HepG2 (cell line): ENCODE measurements at regions not wholly inside any gene's neighbourhood (a gene's known extent, or its start where the extent isn't known, plus 50 kb on each side); places are given as distances from the start of the nearest gene placed in this dataset.

ENCODE experiments used
- ATAC-seq: fragments of 200-7000 bp; cut with Tn5 transposase; 3 replicates; pipeline ENCODE4 v1.9.1; 2020; ENCODE audit warnings: mild to moderate bottlenecking, moderate library complexity
- BruUV-seq: library from RNA; stranded (reverse); fragments of 400-500 nt; replicated peaks from 2 replicates; lab custom pipeline; 2021; lab: Mats Ljungman, UMichigan
- CTCF ChIA-PET: fragments of 300-600 bp; formaldehyde crosslinking; extraction: SDS; loops from one replicate; lab custom pipeline; 2021; ENCODE audit warnings: low total read pairs, inconsistent platforms, low intra/inter-chr PET ratio; lab: Yijun Ruan, JAX
- POLR2A ChIA-PET: fragments of 350-600 bp; sonication (Branson Sonifier 250); formaldehyde crosslinking; loops from one replicate; lab custom pipeline; 2020; ENCODE audit warnings: antibody characterized with exemption, inconsistent platforms; lab: Yijun Ruan, JAX
- DNase-seq: peaks from one replicate; pipeline ENCODE4 v3.0.0-alpha.2; 2015; ENCODE audit warnings: low spot score
- FAIRE-seq: peaks from 3 replicates; lab custom pipeline; 2011; peaks lifted over from hg19 to GRCh38; lab: Jason Lieb, UNC
- H2AFZ ChIP-seq: one replicate; pipeline ENCODE4 v1.6.1; 2011; ENCODE audit warnings: low read length, inconsistent platforms
- H3K27ac ChIP-seq: fragments of 300-600 bp; 3 replicates; pipeline ENCODE4 v1.8.0; 2011; ENCODE audit warnings: mixed run types, mild to moderate bottlenecking, mixed read lengths, low read length, inconsistent platforms; ENCODE audit not compliant: insufficient read depth; ENCODE audit errors: extremely low read length
- H3K27me3 ChIP-seq, 2 experiments: fragments of 200-600 bp in 1 of 2; 2 replicates in 1 of 2; 3 replicates in 1 of 2; pipeline versions ENCODE4 v1.6.0 to v1.8.0; 2011; ENCODE audit warnings: low read length in 2 of 2, mild to moderate bottlenecking in 2 of 2, moderate library complexity in 2 of 2, inconsistent platforms in 1 of 2; ENCODE audit not compliant: insufficient read depth in 2 of 2, control insufficient read depth in 1 of 2
- H3K36me3 ChIP-seq, 2 experiments: fragments of 200-600 bp in 1 of 2; replicated peaks in 1 of 2; 2 replicates in 1 of 2; 3 replicates in 1 of 2; pipeline versions ENCODE4 v1.5.1 to v1.8.0; 2011; ENCODE audit warnings: low read length in 2 of 2, inconsistent platforms in 1 of 2; ENCODE audit not compliant: insufficient read depth in 2 of 2, control insufficient read depth in 1 of 2
- H3K4me1 ChIP-seq: 2 replicates; pipeline ENCODE4 v1.5.1; 2012; ENCODE audit warnings: low read length, inconsistent platforms; ENCODE audit not compliant: insufficient read depth
- H3K4me2 ChIP-seq: 2 replicates; pipeline ENCODE4 v1.6.0; 2011; ENCODE audit warnings: low read depth, low read length, inconsistent platforms
- H3K4me3 ChIP-seq, 3 experiments: fragments of 200-600 bp in 1 of 3; sonication (generic), shearing (Covaris generic) in 1 of 3; replicated peaks in 1 of 3; 2 replicates each; pipeline ENCODE4 v1.5.1; 2011 to 2016; ENCODE audit warnings: low read length in 3 of 3, inconsistent platforms in 2 of 3, low read depth in 2 of 3, mild to moderate bottlenecking in 2 of 3, control low read depth in 1 of 3, mixed read lengths in 1 of 3; ENCODE audit not compliant: insufficient read depth in 1 of 3
- H3K79me2 ChIP-seq: one replicate; pipeline ENCODE4 v1.6.1; 2011; ENCODE audit warnings: low read length, inconsistent platforms; ENCODE audit not compliant: insufficient read depth
- H3K9ac ChIP-seq: 2 replicates; pipeline ENCODE4 v1.6.0; 2011; ENCODE audit warnings: mild to moderate bottlenecking, low read depth, low read length, inconsistent platforms; ENCODE audit not compliant: insufficient read depth
- H3K9me3 ChIP-seq: 2 replicates; pipeline ENCODE4 v1.5.1; 2012; ENCODE audit warnings: mild to moderate bottlenecking, low read length
- H4K20me1 ChIP-seq: 2 replicates; pipeline ENCODE4 v1.6.0; 2011; ENCODE audit warnings: inconsistent platforms, mild to moderate bottlenecking, low read length, moderate library complexity; ENCODE audit not compliant: insufficient read depth
- CREM ChIP-seq, 2 experiments: sonication (generic) in 1 of 2; formaldehyde crosslinking in 1 of 2; IDR thresholded peaks; 2 replicates each; pipeline versions ENCODE4 v1.4.0 to v1.6.1; 2016 to 2020; ENCODE audit warnings: antibody characterized with exemption in 1 of 2, mild to moderate bottlenecking in 1 of 2, missing genetic modification reagents in 1 of 2
- GPBP1L1 ChIP-seq: sonication (generic); formaldehyde crosslinking; IDR thresholded peaks from 2 replicates; pipeline ENCODE4 v1.5.0; 2020; ENCODE audit warnings: mild to moderate bottlenecking, missing genetic modification reagents
- HNRNPUL1 ChIP-seq: fragments of 200-400 bp; formaldehyde crosslinking; IDR thresholded peaks from 2 replicates; pipeline ENCODE4 v1.6.1; 2017; ENCODE audit warnings: low read depth, mild to moderate bottlenecking, low read length, moderate library complexity
- MAFF ChIP-seq: IDR thresholded peaks from 2 replicates; pipeline ENCODE4 v1.6.1; 2011; ENCODE audit warnings: low read depth, low read length, improper control_type of control experiment
- MNT ChIP-seq: fragments of 450-650 bp; IDR thresholded peaks from 2 replicates; pipeline ENCODE4 v1.6.1; 2016
- TOE1 ChIP-seq: sonication (generic); formaldehyde crosslinking; IDR thresholded peaks from 2 replicates; pipeline ENCODE4 v1.4.0; 2020; ENCODE audit warnings: mild to moderate bottlenecking, missing genetic modification reagents
- ZFAT ChIP-seq: sonication (generic); formaldehyde crosslinking; conservative IDR thresholded peaks from 2 replicates; pipeline ENCODE4 v1.8.1; 2023; ENCODE audit warnings: missing genetic modification reagents, inconsistent platforms
- ZNF138 ChIP-seq: sonication (generic); formaldehyde crosslinking; IDR thresholded peaks from 2 replicates; pipeline ENCODE4 v1.5.0; 2020; ENCODE audit warnings: mild to moderate bottlenecking, low read depth, missing genetic modification reagents
- ZNF160 ChIP-seq: sonication (generic); formaldehyde crosslinking; IDR thresholded peaks from 2 replicates; pipeline ENCODE4 v1.8.0; 2022; ENCODE audit warnings: mild to moderate bottlenecking, inconsistent platforms, missing genetic modification reagents
- ZNF280B ChIP-seq: sonication (generic); formaldehyde crosslinking; IDR thresholded peaks from 2 replicates; pipeline ENCODE4 v1.5.0; 2020; ENCODE audit warnings: missing genetic modification reagents, mild to moderate bottlenecking, borderline replicate concordance
- ZNF501 ChIP-seq: sonication (generic); formaldehyde crosslinking; IDR thresholded peaks from 2 replicates; pipeline ENCODE4 v1.5.1; 2020; ENCODE audit warnings: mild to moderate bottlenecking, moderate library complexity, missing genetic modification reagents
- ZNF615 ChIP-seq: sonication (generic); formaldehyde crosslinking; IDR thresholded peaks from 2 replicates; pipeline ENCODE4 v1.5.0; 2020; ENCODE audit warnings: mild to moderate bottlenecking, missing genetic modification reagents, borderline replicate concordance
- WGBS: methylation state at CpG from one replicate; pipeline ENCODE4 v1.1.6; 2017; ENCODE audit warnings: low lambda C conversion rate; 5-methylcytosine and 5-hydroxymethylcytosine counted together
- in situ Hi-C: cut with HindIII; loops from 2 replicates; pipeline ENCODE4 v1.10.0; 2017; ENCODE audit warnings: low pct_unique_long_range_greater_than_20kb; ENCODE audit not compliant: extremely low pct_ligation_motif_present
- intact Hi-C: fragments of 100-400 bp; cut with micrococcal nuclease; formaldehyde crosslinking; loops from one replicate; pipeline ENCODE4 v1.10.0; 2022; ENCODE audit not compliant: unreplicated experiment

- no peak for FAIRE-seq
- intact Hi-C loops (no loop called here), in situ Hi-C loops (no loop called here)
- Histone ChIP-seq H4K20me1 (no peaks in the 10 kb centered on the region), H3K4me3 (no peak overlapping the region), H3K9ac (no peak overlapping the region), H3K4me2 (no peak overlapping the region), H3K27ac (no peak overlapping the region), H3K79me2 (no peaks in the 10 kb centered on the region), H3K9me3 (no peaks in the 10 kb centered on the region), H2AFZ (no peak overlapping the region), H3K27me3 (peaks cover 2 to 27% of the 10 kb centered on the region in 2 experiments; a peak in 3 of 5 replicates), H3K4me1 (peaks cover 32% of the 10 kb centered on the region), H3K36me3 (no peaks in the 10 kb centered on the region)
- BruUV-seq, result no TSS peak
- ChIA-PET CTCF (no interaction called here), POLR2A (no interaction called here)
- TF ChIP-seq ZNF138 (CRISPR knock-in tag) (no peak), ZFAT (CRISPR knock-in tag) (no peak), MNT (no peak), ZNF501 (no peak), HNRNPUL1 (no peak), TOE1 (no peak), GPBP1L1 (CRISPR knock-in tag) (no peak), MAFF (no peak), CREM (IDR thresholded peaks at IDR 0.05) (no peak), CREM (CRISPR knock-in tag; IDR thresholded peaks at IDR 0.05) (no peak), ZNF160 (no peak), ZNF615 (CRISPR knock-in tag) (no peak), ZNF280B (CRISPR knock-in tag) (no peak)
- ATAC-seq, result no peak
- WGBS, result 51% methylated on average over 5 of the region's 5 CpGs
- no peak for DNase-seq
Measured at GRCh38 chr15:62964251-62964650, 78.3 kb upstream of the TPM1 start.
